H1 (cell line): ENCODE measurements at regions not wholly inside any gene's neighbourhood (a gene's known extent, or its start where the extent isn't known, plus 50 kb on each side); places are given as distances from the start of the nearest gene placed in this dataset.

Experiments used
- CBX5 ChIP-seq: fragments of 300-800, 300-1000 bp; sonication (generic); IDR thresholded peaks from 2 replicates; pipeline ENCODE4 v1.7.1; 2016; ENCODE audit warnings: antibody characterized with exemption, low read length, low read depth
- GABPA ChIP-seq: IDR thresholded peaks from 2 replicates; pipeline ENCODE4 v1.6.1; 2011; ENCODE audit warnings: mild to moderate bottlenecking, low read length, moderate library complexity, borderline replicate concordance; ENCODE audit not compliant: insufficient read depth

DNA sequence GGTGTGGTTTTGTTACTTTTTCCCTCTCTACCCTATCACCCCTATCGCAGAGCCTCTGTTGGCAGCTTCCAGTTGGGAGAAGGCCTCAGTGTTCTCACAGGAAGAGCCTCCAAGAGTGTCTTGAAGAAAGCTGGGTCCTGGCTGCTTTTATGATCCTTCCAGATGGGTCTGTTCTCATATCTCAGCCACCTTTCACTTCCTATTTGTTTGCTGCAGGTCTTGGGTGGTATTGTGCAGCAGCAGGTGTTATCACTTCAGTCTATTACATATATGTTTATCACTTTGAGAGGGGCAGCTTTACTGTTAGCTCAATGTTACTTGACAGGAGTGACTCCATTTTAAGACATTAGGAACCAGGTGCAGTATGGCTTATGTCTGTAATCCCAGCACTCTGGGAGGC lies 59.2 kb upstream of the GDNF start:
- TF ChIP-seq CBX5: no peak
- TF ChIP-seq GABPA: no peak
